HCT116 (cell line): ENCODE measurements at regions not wholly inside any gene's neighbourhood (a gene's known extent, or its start where the extent isn't known, plus 50 kb on each side); places are given as distances from the start of the nearest gene placed in this dataset.

Experiments
- ATAC-seq: fragments of 200-7000 bp; cut with Tn5 transposase; 2 replicates; pipeline ENCODE4 v1.9.1; 2020; ENCODE audit warnings: mild to moderate bottlenecking, moderate library complexity
- BruUV-seq: library from RNA; stranded (reverse); fragments of 400-500 nt; replicated peaks from 2 replicates; lab custom pipeline; 2021; lab: Mats Ljungman, UMichigan
- CTCF ChIA-PET: fragments of 300-600 bp; sonication (Branson Sonifier 250); formaldehyde crosslinking; loops from one replicate; lab custom pipeline; 2021; ENCODE audit warnings: antibody characterized with exemption; lab: Charles Lee
- POLR2A ChIA-PET: fragments of 300-600, 350-600 bp; sonication (Branson Sonifier 250); formaldehyde crosslinking; loops from one replicate; lab custom pipeline; 2021; ENCODE audit warnings: antibody characterized with exemption; lab: Charles Lee
- RAD21 ChIA-PET, 2 experiments: fragments of 300-600 bp; sonication (Branson Sonifier 250); formaldehyde crosslinking; loops; one replicate each; lab custom pipeline; 2023; ENCODE audit warnings: low total read pairs in 2 of 2; ENCODE audit not compliant: uncharacterized antibody in 2 of 2, unreplicated experiment in 2 of 2, low non-redundant PET in 1 of 2; lab: Charles Lee
- DNase-seq: peaks from one replicate; pipeline ENCODE4 v3.0.0-alpha.2; 2010; ENCODE audit warnings: low read depth, low spot score
- H2AFZ ChIP-seq: fragments of 200-600 bp; shearing (Covaris generic), sonication (generic); 2 replicates; pipeline ENCODE4 v1.6.1; 2017; ENCODE audit warnings: low read depth, mixed run types, mixed read lengths, antibody characterized with exemption, low read length; ENCODE audit not compliant: poor library complexity, severe bottlenecking
- H3K27ac ChIP-seq: 2 replicates; pipeline ENCODE4 v1.5.1; 2012; ENCODE audit warnings: low read depth, low read length
- H3K27me3 ChIP-seq: fragments of 200-600 bp; sonication (generic); 2 replicates; pipeline ENCODE4 v1.6.1; 2016; ENCODE audit warnings: mixed run types, low read length, mixed read lengths; ENCODE audit not compliant: insufficient read depth
- H3K36me3 ChIP-seq, 2 experiments: fragments of 200-500 bp in 1 of 2; fragments of 200-600 bp in 1 of 2; sonication (Bioruptor generic) in 1 of 2; sonication (generic) in 1 of 2; 2 replicates each; pipeline versions ENCODE4 v1.5.1 to v1.6.1; 2014 to 2016; ENCODE audit warnings: low read length in 2 of 2, inconsistent platforms in 1 of 2, mixed read lengths in 1 of 2, mixed run types in 1 of 2; ENCODE audit not compliant: insufficient read depth in 2 of 2, control insufficient read depth in 1 of 2
- H3K4me1 ChIP-seq, 2 experiments: fragments of 200-600 bp in 1 of 2; sonication (generic) in 1 of 2; 2 replicates each; pipeline versions ENCODE4 v1.5.1 to v1.6.1; 2012 to 2017; ENCODE audit warnings: low read length in 2 of 2, inconsistent platforms in 1 of 2, mild to moderate bottlenecking in 1 of 2, mixed read lengths in 1 of 2, mixed run types in 1 of 2, moderate library complexity in 1 of 2; ENCODE audit not compliant: insufficient read depth in 2 of 2, control insufficient read depth in 1 of 2
- H3K4me2 ChIP-seq: fragments of 200-600 bp; sonication (generic); 2 replicates; pipeline ENCODE4 v1.6.1; 2017; ENCODE audit warnings: mixed run types, low read length, mixed read lengths
- H3K4me3 ChIP-seq, 2 experiments: fragments of 200-600 bp in 1 of 2; sonication (generic) in 1 of 2; replicated peaks in 1 of 2; 2 replicates each; pipeline ENCODE4 v1.5.1; 2011 to 2016; ENCODE audit warnings: low read length in 2 of 2, control low read depth in 1 of 2, low read depth in 1 of 2, mild to moderate bottlenecking in 1 of 2, mixed read lengths in 1 of 2, mixed run types in 1 of 2
- H3K79me2 ChIP-seq: fragments of 200-600 bp; sonication (generic); 2 replicates; pipeline ENCODE4 v1.6.1; 2017; ENCODE audit warnings: mild to moderate bottlenecking, mixed run types, low read length, moderate library complexity, mixed read lengths; ENCODE audit not compliant: insufficient read depth
- H3K9ac ChIP-seq: fragments of 200-600 bp; sonication (generic); 2 replicates; pipeline ENCODE4 v1.6.1; 2016; ENCODE audit warnings: low read length, mixed read lengths
- H3K9me2 ChIP-seq: fragments of 200-600 bp; sonication (generic), shearing (Covaris generic); 2 replicates; pipeline ENCODE4 v1.6.1; 2017; ENCODE audit warnings: mixed run types, mild to moderate bottlenecking, moderate library complexity; ENCODE audit not compliant: insufficient read depth
- H3K9me3 ChIP-seq, 2 experiments: fragments of 200-500 bp in 1 of 2; fragments of 200-600 bp in 1 of 2; sonication (Bioruptor generic) in 1 of 2; sonication (generic) in 1 of 2; 2 replicates each; pipeline ENCODE4 v1.6.1; 2014 to 2017; ENCODE audit warnings: low read length in 2 of 2, mixed read lengths in 2 of 2, inconsistent platforms in 1 of 2, low read depth in 1 of 2, mild to moderate bottlenecking in 1 of 2, mixed run types in 1 of 2, moderate library complexity in 1 of 2; ENCODE audit not compliant: control insufficient read depth in 1 of 2, insufficient read depth in 1 of 2
- H4K20me1 ChIP-seq: fragments of 200-600 bp; sonication (generic), shearing (Covaris generic); 2 replicates; pipeline ENCODE4 v1.6.1; 2017; ENCODE audit warnings: mixed run types, mild to moderate bottlenecking, moderate library complexity; ENCODE audit not compliant: insufficient read depth
- CBX3 ChIP-seq: IDR thresholded peaks from 2 replicates; pipeline ENCODE4 v1.6.1; 2012; ENCODE audit warnings: low read depth
- CEBPB ChIP-seq: IDR thresholded peaks from 2 replicates; pipeline ENCODE4 v1.6.1; 2012; ENCODE audit warnings: low read depth
- EGR1 ChIP-seq: IDR thresholded peaks from 2 replicates; pipeline ENCODE4 v1.6.1; 2012; ENCODE audit warnings: low read depth
- EZH2 ChIP-seq: fragments of 200-600 bp; sonication (generic); IDR thresholded peaks from 2 replicates; pipeline ENCODE4 v1.6.1; 2017; ENCODE audit warnings: antibody characterized with exemption, mixed run types
- EZH2phosphoT487 ChIP-seq: fragments of 200-600 bp; IDR thresholded peaks from 2 replicates; pipeline ENCODE4 v1.6.1; 2018; ENCODE audit warnings: antibody characterized with exemption, borderline replicate concordance
- FOSL1 ChIP-seq: IDR thresholded peaks from 2 replicates; pipeline ENCODE4 v1.6.1; 2012; ENCODE audit warnings: low read depth
- MAX ChIP-seq: IDR thresholded peaks from 2 replicates; pipeline ENCODE4 v1.6.1; 2012
- POLR2A ChIP-seq: IDR thresholded peaks from 2 replicates; pipeline ENCODE4 v1.7.0; 2011; ENCODE audit warnings: borderline replicate concordance; ENCODE audit not compliant: insufficient read depth, insufficient read length; ENCODE audit errors: extremely low read depth
- RAD21 ChIP-seq: IDR thresholded peaks from 2 replicates; pipeline ENCODE4 v1.6.1; 2012; ENCODE audit warnings: low read depth, mild to moderate bottlenecking
- SIN3A ChIP-seq: IDR thresholded peaks from 2 replicates; pipeline ENCODE4 v1.6.1; 2012; ENCODE audit warnings: low read depth
- SP1 ChIP-seq: IDR thresholded peaks from 2 replicates; pipeline ENCODE4 v1.6.1; 2012; ENCODE audit warnings: low read depth
- SRF ChIP-seq: IDR thresholded peaks from 2 replicates; pipeline ENCODE4 v1.6.1; 2012; ENCODE audit warnings: low read depth
- TCF7L2 ChIP-seq: IDR thresholded peaks from 2 replicates; pipeline ENCODE4 v1.7.0; 2011; ENCODE audit warnings: borderline replicate concordance, inconsistent platforms; ENCODE audit not compliant: insufficient read depth, insufficient read length; ENCODE audit errors: extremely low read depth
- YY1 ChIP-seq: IDR thresholded peaks from 2 replicates; pipeline ENCODE4 v1.6.1; 2011; ENCODE audit warnings: low read length, low read depth, moderate library complexity, mild to moderate bottlenecking; ENCODE audit not compliant: insufficient replicate concordance; ENCODE audit errors: extremely low read depth
- ZFX ChIP-seq: fragments of 450-650 bp; IDR thresholded peaks from 2 replicates; pipeline ENCODE4 v1.6.1; 2017
- ZNF274 ChIP-seq: fragments of 200-500 bp; sonication (Bioruptor generic); IDR thresholded peaks from 2 replicates; pipeline ENCODE4 v1.6.1; 2014; ENCODE audit warnings: mild to moderate bottlenecking, low read depth, low read length, inconsistent platforms
- intact Hi-C: fragments of 100-400 bp; cut with micrococcal nuclease; formaldehyde crosslinking; loops from 2 replicates; pipeline ENCODE4 v1.10.0; 2022
- TF ChIP-seq, protein P1 (sequence below): IDR thresholded peaks from 2 replicates; pipeline ENCODE4 v1.6.1; 2012; ENCODE audit warnings: low read depth
- TF ChIP-seq, protein P2 (sequence below): IDR thresholded peaks from 2 replicates; pipeline ENCODE4 v1.6.1; 2011; ENCODE audit warnings: mild to moderate bottlenecking, low read length, moderate library complexity; ENCODE audit not compliant: insufficient replicate concordance; ENCODE audit errors: extremely low read depth
- TF ChIP-seq, protein P3 (sequence below): IDR thresholded peaks from 2 replicates; pipeline ENCODE4 v1.6.1; 2012

- H3K9me2 ChIP-seq, result no peaks in the 10 kb centered on the region
- no peak overlapping the region for H3K9ac ChIP-seq
- no peak overlapping the region for H3K4me2 ChIP-seq
- POLR2A ChIA-PET, result no interaction called here
- H3K9me3 ChIP-seq, result peaks cover 0 to 27% of the 10 kb centered on the region in 2 experiments; a peak in 3 of 4 replicates
- DNase-seq (no peak), ATAC-seq (no peak)
- H3K36me3 ChIP-seq, result no peaks in the 10 kb centered on the region
- H3K27ac ChIP-seq, result no peak overlapping the region
- no peaks in the 10 kb centered on the region for H4K20me1 ChIP-seq
- H3K4me3 ChIP-seq, result no peak overlapping the region
- no peaks in the 10 kb centered on the region for H3K79me2 ChIP-seq
- CTCF ChIA-PET, result no interaction called here
- no peaks in the 10 kb centered on the region for H3K27me3 ChIP-seq
- TF ChIP-seq, protein P1, sequence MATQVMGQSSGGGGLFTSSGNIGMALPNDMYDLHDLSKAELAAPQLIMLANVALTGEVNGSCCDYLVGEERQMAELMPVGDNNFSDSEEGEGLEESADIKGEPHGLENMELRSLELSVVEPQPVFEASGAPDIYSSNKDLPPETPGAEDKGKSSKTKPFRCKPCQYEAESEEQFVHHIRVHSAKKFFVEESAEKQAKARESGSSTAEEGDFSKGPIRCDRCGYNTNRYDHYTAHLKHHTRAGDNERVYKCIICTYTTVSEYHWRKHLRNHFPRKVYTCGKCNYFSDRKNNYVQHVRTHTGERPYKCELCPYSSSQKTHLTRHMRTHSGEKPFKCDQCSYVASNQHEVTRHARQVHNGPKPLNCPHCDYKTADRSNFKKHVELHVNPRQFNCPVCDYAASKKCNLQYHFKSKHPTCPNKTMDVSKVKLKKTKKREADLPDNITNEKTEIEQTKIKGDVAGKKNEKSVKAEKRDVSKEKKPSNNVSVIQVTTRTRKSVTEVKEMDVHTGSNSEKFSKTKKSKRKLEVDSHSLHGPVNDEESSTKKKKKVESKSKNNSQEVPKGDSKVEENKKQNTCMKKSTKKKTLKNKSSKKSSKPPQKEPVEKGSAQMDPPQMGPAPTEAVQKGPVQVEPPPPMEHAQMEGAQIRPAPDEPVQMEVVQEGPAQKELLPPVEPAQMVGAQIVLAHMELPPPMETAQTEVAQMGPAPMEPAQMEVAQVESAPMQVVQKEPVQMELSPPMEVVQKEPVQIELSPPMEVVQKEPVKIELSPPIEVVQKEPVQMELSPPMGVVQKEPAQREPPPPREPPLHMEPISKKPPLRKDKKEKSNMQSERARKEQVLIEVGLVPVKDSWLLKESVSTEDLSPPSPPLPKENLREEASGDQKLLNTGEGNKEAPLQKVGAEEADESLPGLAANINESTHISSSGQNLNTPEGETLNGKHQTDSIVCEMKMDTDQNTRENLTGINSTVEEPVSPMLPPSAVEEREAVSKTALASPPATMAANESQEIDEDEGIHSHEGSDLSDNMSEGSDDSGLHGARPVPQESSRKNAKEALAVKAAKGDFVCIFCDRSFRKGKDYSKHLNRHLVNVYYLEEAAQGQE, result no peak
- TF ChIP-seq SP1 (no peak), MAX (no peak), YY1 (no peak), TCF7L2 (no peak), RAD21 (no peak), FOSL1 (no peak), EZH2 (no peak), SIN3A (no peak), CEBPB (no peak), ZNF274 (no peak), SRF (no peak), POLR2A (no peak), ZFX (no peak), EGR1 (no peak), EZH2phosphoT487 (no peak), CBX3 (no peak)
- TF ChIP-seq, protein P2, sequence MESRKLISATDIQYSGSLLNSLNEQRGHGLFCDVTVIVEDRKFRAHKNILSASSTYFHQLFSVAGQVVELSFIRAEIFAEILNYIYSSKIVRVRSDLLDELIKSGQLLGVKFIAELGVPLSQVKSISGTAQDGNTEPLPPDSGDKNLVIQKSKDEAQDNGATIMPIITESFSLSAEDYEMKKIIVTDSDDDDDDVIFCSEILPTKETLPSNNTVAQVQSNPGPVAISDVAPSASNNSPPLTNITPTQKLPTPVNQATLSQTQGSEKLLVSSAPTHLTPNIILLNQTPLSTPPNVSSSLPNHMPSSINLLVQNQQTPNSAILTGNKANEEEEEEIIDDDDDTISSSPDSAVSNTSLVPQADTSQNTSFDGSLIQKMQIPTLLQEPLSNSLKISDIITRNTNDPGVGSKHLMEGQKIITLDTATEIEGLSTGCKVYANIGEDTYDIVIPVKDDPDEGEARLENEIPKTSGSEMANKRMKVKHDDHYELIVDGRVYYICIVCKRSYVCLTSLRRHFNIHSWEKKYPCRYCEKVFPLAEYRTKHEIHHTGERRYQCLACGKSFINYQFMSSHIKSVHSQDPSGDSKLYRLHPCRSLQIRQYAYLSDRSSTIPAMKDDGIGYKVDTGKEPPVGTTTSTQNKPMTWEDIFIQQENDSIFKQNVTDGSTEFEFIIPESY, result no peak
- TF ChIP-seq, protein P3, sequence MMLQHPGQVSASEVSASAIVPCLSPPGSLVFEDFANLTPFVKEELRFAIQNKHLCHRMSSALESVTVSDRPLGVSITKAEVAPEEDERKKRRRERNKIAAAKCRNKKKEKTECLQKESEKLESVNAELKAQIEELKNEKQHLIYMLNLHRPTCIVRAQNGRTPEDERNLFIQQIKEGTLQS, result no peak
- H2AFZ ChIP-seq, result no peak overlapping the region
- intact Hi-C loops, result no loop called here
- RAD21 ChIA-PET, result no interaction called here
- H3K4me1 ChIP-seq, result no peaks in the 10 kb centered on the region
- no TSS peak for BruUV-seq
Measured at GRCh38 chr20:22074635-22075034, 369.2 kb downstream of the PAX1 start.
